Mesodermal cell (in vitro differentiated cells): ENCODE measurements at regions not wholly inside any gene's neighbourhood (a gene's known extent, or its start where the extent isn't known, plus 50 kb on each side); places are given as distances from the start of the nearest gene placed in this dataset.

ENCODE experiments used
- H3K27ac ChIP-seq: 2 replicates; pipeline ENCODE4 v1.7.0; 2013; ENCODE audit warnings: mild to moderate bottlenecking, low read depth, low read length, moderate library complexity; ENCODE audit not compliant: severe bottlenecking
- H3K36me3 ChIP-seq: 2 replicates; pipeline ENCODE4 v1.7.1; 2013; ENCODE audit warnings: mild to moderate bottlenecking, low read length, moderate library complexity; ENCODE audit not compliant: control insufficient read depth, insufficient read depth
- H3K4me1 ChIP-seq: one replicate; pipeline ENCODE4 v1.7.1; 2013; ENCODE audit warnings: mild to moderate bottlenecking, low read length; ENCODE audit not compliant: insufficient read depth, control insufficient read depth, poor library complexity, severe bottlenecking
- H3K4me3 ChIP-seq: 2 replicates; pipeline ENCODE4 v1.7.0; 2013; ENCODE audit warnings: low read length, control low read depth, mild to moderate bottlenecking; ENCODE audit not compliant: insufficient read depth, poor library complexity, severe bottlenecking; ENCODE audit errors: extremely low read depth
- H3K9me3 ChIP-seq: 2 replicates; pipeline ENCODE4 v1.7.1; 2013; ENCODE audit warnings: mild to moderate bottlenecking, low read length, moderate library complexity; ENCODE audit not compliant: control insufficient read depth
- WGBS, 2 experiments: methylation state at CpG; one replicate each; pipeline ENCODE4 v1.1.5; 2013; ENCODE audit warnings: missing lambda C conversion rate in 2 of 2; ENCODE audit not compliant: insufficient coverage in 2 of 2; 5-methylcytosine and 5-hydroxymethylcytosine counted together

DNA sequence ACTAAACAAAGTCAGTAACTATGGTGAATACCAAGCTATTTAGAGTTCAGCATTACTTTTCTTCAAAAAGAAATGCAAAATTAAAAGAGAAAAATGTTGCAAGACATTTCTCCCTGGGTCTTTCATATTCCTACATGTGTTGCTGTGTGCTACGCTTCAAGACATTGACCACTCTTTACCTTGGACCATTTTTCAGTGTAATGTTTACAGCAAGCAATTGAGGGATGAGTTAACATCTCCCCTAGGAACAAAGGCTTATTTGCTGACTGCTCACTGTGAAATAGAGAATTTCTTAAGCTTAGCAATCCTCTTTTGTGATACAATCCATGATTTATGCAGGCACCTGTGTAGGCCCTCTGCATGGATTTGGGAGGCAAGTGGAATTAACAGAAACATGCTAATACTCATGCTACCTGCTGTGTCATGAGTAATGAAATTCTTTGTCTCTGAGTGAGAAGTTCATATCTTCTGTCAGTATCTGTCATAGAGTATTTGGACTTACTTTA is 1202.9 kb upstream of the CDH8 start:
- Histone ChIP-seq H3K9me3 (no peaks in the 10 kb centered on the region), H3K27ac (no peak overlapping the region), H3K4me1 (no peaks in the 10 kb centered on the region), H3K4me3 (no peak overlapping the region), H3K36me3 (no peaks in the 10 kb centered on the region)
- no CpG with 5 or more reads among the region's 1 CpG for WGBS, 2 experiments

DNA sequence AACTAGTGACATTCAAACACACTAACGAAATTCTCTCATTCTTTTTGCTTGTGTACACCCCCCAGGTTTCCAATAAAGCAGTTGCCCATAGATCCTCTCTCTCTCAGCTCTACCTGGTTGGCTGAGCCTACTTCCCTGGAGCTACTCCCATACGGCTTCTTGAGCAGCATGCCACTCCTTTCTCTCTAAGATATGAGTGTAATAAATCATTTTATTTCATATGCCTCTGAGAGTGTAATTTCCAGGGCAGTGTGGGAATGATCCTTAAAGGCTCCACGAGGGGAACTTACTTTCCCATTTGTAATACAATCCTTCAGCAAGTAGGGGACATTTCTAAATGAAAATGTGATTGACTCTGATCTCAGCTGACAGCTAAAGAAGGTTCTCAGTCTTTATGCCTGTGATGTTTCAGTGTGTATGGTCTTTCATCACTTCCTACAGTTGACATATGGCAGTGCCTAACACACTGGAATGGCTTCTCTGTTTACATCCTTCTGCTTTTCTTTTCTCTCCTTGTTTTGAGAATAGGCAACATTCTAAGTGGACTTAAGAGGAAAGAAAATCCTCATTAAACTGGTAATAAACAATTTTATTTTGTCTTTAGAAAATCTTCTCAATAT is 1194.3 kb upstream of the CDH8 start:
- WGBS, 2 experiments: 78 to 100% methylated on average over 1 to 2 of the region's 3 CpGs
- Histone ChIP-seq H3K27ac (no peak overlapping the region), H3K4me1 (no peaks in the 10 kb centered on the region)

DNA sequence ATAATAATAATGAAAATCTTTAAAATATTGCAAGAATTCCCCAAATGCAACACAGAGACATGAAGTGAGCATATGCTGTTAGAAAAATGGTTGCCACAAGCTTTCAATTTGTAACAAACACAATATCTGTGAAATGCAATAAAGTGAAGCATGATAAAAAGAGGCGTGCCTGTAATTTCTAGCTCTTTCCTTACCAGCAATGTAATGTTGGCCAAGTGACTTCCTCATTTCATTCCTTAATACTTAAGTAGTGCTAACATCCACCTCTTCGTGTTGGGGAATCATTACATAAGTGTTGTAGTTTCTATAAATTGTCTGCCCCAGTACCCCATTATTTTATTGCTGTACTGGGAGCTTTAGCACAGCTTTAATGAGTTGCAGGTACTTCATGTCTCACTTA is 1192.0 kb upstream of the CDH8 start:
- H3K9me3 ChIP-seq: no peaks in the 10 kb centered on the region
- no peaks in the 10 kb centered on the region for H3K4me1 ChIP-seq
- H3K4me3 ChIP-seq: no peak overlapping the region
- no peaks in the 10 kb centered on the region for H3K36me3 ChIP-seq
- no peak overlapping the region for H3K27ac ChIP-seq
- no CpG with 5 or more reads among the region's 2 CpGs for WGBS, 2 experiments

More for the DNA sequence above, 1194.3 kb upstream of the CDH8 start:
- Histone ChIP-seq H3K4me3 (no peak overlapping the region), H3K9me3 (no peaks in the 10 kb centered on the region), H3K36me3 (no peaks in the 10 kb centered on the region)

DNA sequence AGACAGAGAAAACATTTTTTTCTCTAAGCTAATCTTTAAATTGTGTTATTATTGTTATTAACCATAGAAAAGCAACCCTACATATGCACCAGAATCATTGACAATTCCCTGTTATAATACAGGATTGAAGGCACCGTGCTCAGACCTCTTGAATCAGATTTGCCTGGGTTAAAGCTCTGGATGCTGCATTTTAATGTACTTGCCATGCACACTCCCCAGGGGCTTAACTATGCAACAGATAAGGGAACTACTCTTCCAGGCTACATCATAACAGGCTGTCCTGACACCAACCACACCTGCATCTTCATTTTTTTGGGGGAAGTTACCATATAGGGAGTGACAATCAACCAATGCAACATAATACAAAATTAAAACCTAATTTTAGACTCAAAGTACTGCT is 1187.6 kb upstream of the CDH8 start:
- 85% methylated on average over 1 of the region's 1 CpG; no CpG with 5 or more reads in 1 of the 2 experiments for WGBS, 2 experiments
- Histone ChIP-seq H3K27ac (no peak overlapping the region), H3K4me1 (no peaks in the 10 kb centered on the region), H3K36me3 (no peaks in the 10 kb centered on the region), H3K9me3 (no peaks in the 10 kb centered on the region), H3K4me3 (no peak overlapping the region)

DNA sequence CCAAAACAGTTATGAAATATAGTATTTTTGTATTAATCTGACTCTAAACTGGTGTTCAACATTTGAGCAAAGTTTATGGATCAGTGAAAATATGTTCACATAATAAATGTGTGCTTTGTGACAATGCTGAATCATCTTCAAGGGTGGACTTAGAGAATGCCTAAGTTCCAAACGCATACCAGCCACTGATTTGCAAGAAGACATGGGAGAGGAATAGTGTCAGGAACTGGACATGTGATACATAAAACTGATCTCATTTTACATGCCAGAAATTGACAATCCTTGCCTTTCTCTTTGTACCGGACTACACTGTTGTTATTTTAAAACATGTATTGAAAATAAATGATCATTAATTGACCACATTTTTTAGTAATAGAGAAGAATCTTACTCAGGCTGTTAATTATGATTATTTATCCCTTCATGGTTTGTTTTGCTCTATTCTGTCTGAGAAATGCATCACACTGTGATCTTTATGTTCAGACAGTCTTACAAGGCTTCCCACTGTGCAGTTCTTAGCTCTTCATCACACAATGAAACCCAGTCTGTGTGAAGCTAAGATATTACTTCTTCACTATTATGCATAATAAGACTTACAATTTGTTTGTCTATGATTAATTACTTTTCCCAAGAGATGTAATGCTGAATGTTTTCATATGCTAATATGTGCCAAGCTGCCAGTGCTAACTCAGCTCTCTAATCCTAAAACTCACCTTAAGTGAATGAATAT is 1180.6 kb upstream of the CDH8 start:
- H3K36me3 ChIP-seq: no peaks in the 10 kb centered on the region
- H3K27ac ChIP-seq: no peak overlapping the region
- no peaks in the 10 kb centered on the region for H3K9me3 ChIP-seq
- H3K4me1 ChIP-seq: no peaks in the 10 kb centered on the region
- H3K4me3 ChIP-seq: no peak overlapping the region
- 60% methylated on average over 1 of the region's 2 CpGs; no CpG with 5 or more reads in 1 of the 2 experiments for WGBS, 2 experiments

DNA sequence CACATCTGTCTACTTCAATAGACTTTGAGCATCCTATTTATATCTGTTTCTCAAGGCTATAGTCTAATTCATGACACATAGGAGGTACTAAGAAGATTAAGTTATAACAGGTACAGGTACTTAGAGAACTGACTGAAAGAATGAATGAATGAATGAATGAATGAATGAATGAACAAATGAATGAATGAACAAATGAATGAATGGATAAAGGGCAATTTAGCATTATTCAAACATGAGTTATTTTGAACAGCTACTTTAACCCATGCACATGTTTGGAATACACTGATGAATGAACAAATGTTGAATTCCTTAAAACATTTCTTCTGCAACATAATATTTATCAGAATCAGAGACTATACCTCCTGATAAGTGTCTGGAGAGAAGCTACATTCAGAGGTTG is 1165.6 kb upstream of the CDH8 start:
- H3K27ac ChIP-seq: no peak overlapping the region
- H3K36me3 ChIP-seq: no peaks in the 10 kb centered on the region
- no peaks in the 10 kb centered on the region for H3K4me1 ChIP-seq
- H3K4me3 ChIP-seq: no peak overlapping the region
- no peaks in the 10 kb centered on the region for H3K9me3 ChIP-seq

DNA sequence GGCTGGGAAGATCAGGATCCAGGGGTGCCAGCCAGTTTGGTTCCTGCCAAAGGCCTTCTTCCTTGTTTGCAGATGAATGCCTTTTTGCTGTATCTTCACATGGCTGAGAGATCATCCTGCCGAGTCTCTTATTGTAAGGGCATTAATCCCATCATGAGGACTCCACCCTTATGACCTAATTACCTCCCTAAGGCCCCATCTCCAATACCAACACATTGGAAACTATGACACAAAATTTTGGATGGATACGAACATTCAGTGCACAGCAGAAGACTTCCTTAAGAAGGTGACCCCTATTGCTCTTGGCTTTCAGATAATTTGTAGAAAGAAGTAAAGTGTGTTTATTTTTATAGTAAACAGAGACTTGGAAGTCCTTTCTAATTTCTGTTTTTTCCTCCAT is 1164.7 kb upstream of the CDH8 start:
- Histone ChIP-seq H3K9me3 (no peaks in the 10 kb centered on the region), H3K36me3 (no peaks in the 10 kb centered on the region), H3K4me1 (no peaks in the 10 kb centered on the region), H3K4me3 (no peak overlapping the region), H3K27ac (no peak overlapping the region)
- 89% methylated on average over 1 of the region's 2 CpGs; no CpG with 5 or more reads in 1 of the 2 experiments for whole genome bisulfite sequencing, 2 experiments

DNA sequence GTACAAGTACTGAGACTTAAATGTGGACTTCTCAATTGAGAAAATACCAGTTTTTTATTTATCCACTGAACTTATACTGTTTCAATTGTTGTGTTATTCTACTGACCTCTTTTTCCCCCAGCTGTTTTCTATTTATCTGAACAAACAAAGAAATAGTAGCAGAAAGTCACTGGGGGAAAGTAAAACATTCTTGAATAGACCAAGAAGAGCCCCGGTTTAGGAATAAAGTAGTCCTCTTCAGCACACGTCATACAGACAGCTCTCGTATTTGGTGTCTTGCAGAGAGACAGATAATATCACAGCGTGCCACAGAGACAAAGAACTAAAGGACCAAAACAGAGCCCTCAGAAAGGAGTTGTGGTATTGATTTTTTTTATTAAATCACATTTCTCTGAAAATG is 1159.1 kb upstream of the CDH8 start:
- H3K27ac ChIP-seq: no peak overlapping the region
- H3K4me3 ChIP-seq: no peak overlapping the region
- H3K4me1 ChIP-seq: no peaks in the 10 kb centered on the region
- 60 to 82% methylated on average over 1 to 3 of the region's 4 CpGs for WGBS, 2 experiments
- H3K9me3 ChIP-seq: no peaks in the 10 kb centered on the region
- no peaks in the 10 kb centered on the region for H3K36me3 ChIP-seq

DNA sequence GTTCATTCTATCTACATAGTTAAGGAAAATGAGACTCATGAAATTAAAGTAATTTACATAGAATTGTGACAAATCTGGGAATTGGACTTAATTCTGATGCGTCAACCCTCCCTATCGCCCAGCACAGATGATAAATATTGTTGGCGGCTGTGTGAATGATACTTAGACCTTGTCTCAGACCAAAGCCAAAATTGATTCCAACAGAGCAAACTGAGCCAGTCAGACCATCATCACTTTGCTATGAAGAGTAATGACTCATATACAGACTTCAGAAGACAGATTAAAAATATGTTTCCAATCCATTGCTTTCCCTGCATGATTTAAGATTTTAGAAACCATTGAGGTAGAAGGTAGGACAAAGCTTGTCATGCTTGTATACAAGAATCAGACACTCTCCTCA is 1156.7 kb upstream of the CDH8 start:
- H3K27ac ChIP-seq: no peak overlapping the region
- H3K4me3 ChIP-seq: no peak overlapping the region
- no peaks in the 10 kb centered on the region for H3K9me3 ChIP-seq
- 92 to 100% methylated on average over 2 to 3 of the region's 3 CpGs for WGBS, 2 experiments
- no peaks in the 10 kb centered on the region for H3K36me3 ChIP-seq
- no peaks in the 10 kb centered on the region for H3K4me1 ChIP-seq

DNA sequence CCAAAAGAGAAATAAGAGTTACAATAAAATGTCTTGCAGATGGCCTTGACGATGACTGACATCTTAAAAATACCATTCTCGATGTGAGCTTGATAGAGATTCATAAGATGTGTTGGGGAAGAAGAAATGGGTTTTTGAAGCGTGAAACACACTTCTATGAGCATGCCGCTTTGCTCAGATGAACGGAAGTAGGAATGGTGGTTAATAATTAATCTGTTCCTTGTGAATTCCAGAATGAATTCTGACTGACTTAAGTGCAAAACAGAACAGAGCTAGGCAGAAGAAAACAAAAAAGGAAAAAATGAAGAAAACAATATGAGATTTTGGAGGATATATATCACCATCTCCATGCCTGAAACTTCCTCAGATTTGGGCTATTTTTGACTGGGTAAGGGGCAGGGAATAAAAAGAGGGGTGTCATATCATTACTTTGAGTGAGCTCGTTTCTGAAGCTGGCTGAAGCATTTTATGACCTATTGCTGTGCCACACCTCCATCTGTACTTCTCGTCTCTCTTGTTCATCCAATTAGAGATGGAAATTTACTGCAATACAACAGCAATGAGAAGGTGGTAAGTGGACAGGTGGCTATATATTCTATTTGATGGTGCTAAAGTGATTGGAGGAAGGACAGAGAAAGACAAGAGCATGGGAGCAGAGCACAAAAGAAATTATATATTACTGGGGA is 1152.0 kb upstream of the CDH8 start:
- Histone ChIP-seq H3K27ac (no peak overlapping the region), H3K36me3 (no peaks in the 10 kb centered on the region), H3K9me3 (no peaks in the 10 kb centered on the region), H3K4me3 (no peak overlapping the region), H3K4me1 (no peaks in the 10 kb centered on the region)
- WGBS, 2 experiments: 87 to 98% methylated on average over 5 of the region's 7 CpGs

DNA sequence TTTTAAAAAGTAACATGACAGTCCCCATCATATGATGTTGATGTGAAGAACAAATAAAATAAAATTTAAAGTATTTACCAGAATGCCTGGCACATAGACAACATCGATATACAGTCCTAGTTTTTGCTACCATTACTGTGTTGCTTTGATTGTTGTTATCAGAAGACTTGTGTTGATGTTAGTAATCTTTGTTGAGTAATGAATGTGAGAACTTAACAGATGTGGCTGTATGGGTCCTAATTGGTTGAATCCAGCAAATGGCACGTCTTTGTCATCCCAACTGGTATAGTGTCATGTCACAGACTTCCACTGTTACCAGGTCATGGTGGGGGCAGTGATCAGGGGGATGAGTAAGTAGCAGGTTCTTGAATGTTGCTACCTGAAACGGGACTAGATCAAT is 1151.4 kb upstream of the CDH8 start:
- H3K4me1 ChIP-seq: no peaks in the 10 kb centered on the region
- no peak overlapping the region for H3K4me3 ChIP-seq
- H3K27ac ChIP-seq: no peak overlapping the region
- no peaks in the 10 kb centered on the region for H3K9me3 ChIP-seq
- H3K36me3 ChIP-seq: no peaks in the 10 kb centered on the region
- 91% methylated on average over 1 of the region's 3 CpGs; no CpG with 5 or more reads in 1 of the 2 experiments for WGBS, 2 experiments
